Progenitor cell of endocrine pancreas (in vitro differentiated cells): ENCODE measurements at regions not wholly inside any gene's neighbourhood (a gene's known extent, or its start where the extent isn't known, plus 50 kb on each side); places are given as distances from the start of the nearest gene placed in this dataset.

Experiments used
- DNase-seq: peaks from one replicate; pipeline ENCODE4 v3.0.0; 2021; ENCODE audit warnings: low spot score; ENCODE audit not compliant: unreplicated experiment
- H3K27ac Mint-ChIP-seq: 2 replicates; pipeline ENCODE4 v1.8.0; 2021; ENCODE audit warnings: mild to moderate bottlenecking, moderate library complexity, mixed read lengths
- H3K27me3 Mint-ChIP-seq: 2 replicates; pipeline ENCODE4 v1.8.0; 2021; ENCODE audit warnings: mixed read lengths
- H3K36me3 Mint-ChIP-seq: 2 replicates; pipeline ENCODE4 v1.8.0; 2022; ENCODE audit warnings: mixed read lengths; ENCODE audit not compliant: insufficient read depth
- H3K4me1 Mint-ChIP-seq: 2 replicates; pipeline ENCODE4 v1.8.0; 2021; ENCODE audit warnings: low read depth, mixed read lengths
- H3K4me3 Mint-ChIP-seq: 2 replicates; pipeline ENCODE4 v1.8.0; 2021; ENCODE audit warnings: low read depth, mild to moderate bottlenecking, moderate library complexity, mixed read lengths
- H3K9me3 Mint-ChIP-seq: 2 replicates; pipeline ENCODE4 v1.8.0; 2021; ENCODE audit warnings: low read depth, mixed read lengths
- CTCF ChIP-seq: fragments of 200-600 bp; sonication (generic); IDR thresholded peaks from one replicate; pipeline ENCODE4 v1.5.0; 2021; ENCODE audit warnings: antibody characterized with exemption, mild to moderate bottlenecking; ENCODE audit not compliant: unreplicated experiment

- Mint-ChIP-seq H3K27me3 (no peaks in the 10 kb centered on the region), H3K36me3 (no peaks in the 10 kb centered on the region), H3K4me1 (no peaks in the 10 kb centered on the region), H3K27ac (no peak overlapping the region), H3K9me3 (peaks cover 52% of the 10 kb centered on the region), H3K4me3 (no peak overlapping the region)
- no peak for TF ChIP-seq CTCF
- DNase-seq, result no peak
Observed at GRCh38 chrX:81054904-81055303, 146.8 kb downstream of the HMGN5 start.

- H3K4me1 Mint-ChIP-seq, result no peaks in the 10 kb centered on the region
- no peak for DNase-seq
- no peak overlapping the region for H3K27ac Mint-ChIP-seq
- H3K27me3 Mint-ChIP-seq, result no peaks in the 10 kb centered on the region
- H3K36me3 Mint-ChIP-seq, result peaks cover 1% of the 10 kb centered on the region
- TF ChIP-seq CTCF, result no peak
- H3K4me3 Mint-ChIP-seq, result no peak overlapping the region
- peaks cover 66% of the 10 kb centered on the region for H3K9me3 Mint-ChIP-seq
Observed at GRCh38 chrX:81021478-81021877, 180.2 kb downstream of the HMGN5 start.

GRCh38 chrX:81003491-81004185 lies 194.0 kb upstream of the BRWD3 start:
- H3K4me3 Mint-ChIP-seq, result no peak overlapping the region
- DNase-seq, result no peak
- no peak overlapping the region for H3K27ac Mint-ChIP-seq
- no peak for TF ChIP-seq CTCF
- H3K9me3 Mint-ChIP-seq, result peaks cover 66% of the 10 kb centered on the region
- H3K36me3 Mint-ChIP-seq, result no peaks in the 10 kb centered on the region
- no peaks in the 10 kb centered on the region for H3K4me1 Mint-ChIP-seq
- H3K27me3 Mint-ChIP-seq, result no peaks in the 10 kb centered on the region

GRCh38 chrX:80984118-80984517 lies 174.4 kb upstream of the BRWD3 start:
- no peak for DNase-seq
- H3K27me3 Mint-ChIP-seq, result no peaks in the 10 kb centered on the region
- peaks cover 2% of the 10 kb centered on the region for H3K36me3 Mint-ChIP-seq
- H3K27ac Mint-ChIP-seq, result no peak overlapping the region
- H3K4me1 Mint-ChIP-seq, result no peaks in the 10 kb centered on the region
- TF ChIP-seq CTCF, result no peak
- H3K4me3 Mint-ChIP-seq, result no peak overlapping the region
- peaks cover 71% of the 10 kb centered on the region for H3K9me3 Mint-ChIP-seq
